Stimulated activated CD8-positive, alpha-beta memory T cell treated with anti-CD3 and anti-CD28 coated beads, Interleukin-4, amount 100 ng/mL, for 24 hours (primary cell): ENCODE measurements at regions not wholly inside any gene's neighbourhood (a gene's known extent, or its start where the extent isn't known, plus 50 kb on each side); places are given as distances from the start of the nearest gene placed in this dataset.
"Not testable (repeated sequence)": the region's sequence is repeated elsewhere in the genome, so short reads cannot be mapped to it uniquely, and the experiment has no call there.

ENCODE experiments used
- DNase-seq: peaks from one replicate; pipeline ENCODE4 v3.0.0-alpha.2; 2020; ENCODE audit warnings: low read depth

DNA sequence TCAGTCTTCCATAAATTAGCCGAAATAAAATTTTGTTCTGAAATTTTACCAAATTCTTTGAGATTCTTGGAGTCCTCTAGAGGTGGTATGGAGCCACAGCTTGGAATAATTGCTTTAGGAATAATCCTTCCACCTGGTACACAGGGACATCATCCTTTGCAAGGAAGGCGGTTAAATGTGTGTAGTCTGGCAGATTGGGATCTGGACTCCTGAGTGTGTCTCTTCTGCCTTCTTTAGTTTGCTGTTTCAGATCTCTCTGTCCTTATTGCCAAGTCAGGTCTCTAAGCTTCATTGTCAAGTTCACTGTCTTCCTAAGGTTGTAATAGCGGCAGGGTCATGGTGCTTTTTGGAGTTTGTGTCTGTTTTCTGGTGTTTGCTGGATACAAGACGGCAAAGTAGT, 393.9 kb upstream of the RGS6 start:
- DNase-seq: no peak

- no peak for DNase-seq
Observed at GRCh38 chr14:71538938-71539649, 393.1 kb upstream of the RGS6 start.

GRCh38 chr14:71539650-71540285, 392.5 kb upstream of the RGS6 start:
- no peak for DNase-seq

DNA sequence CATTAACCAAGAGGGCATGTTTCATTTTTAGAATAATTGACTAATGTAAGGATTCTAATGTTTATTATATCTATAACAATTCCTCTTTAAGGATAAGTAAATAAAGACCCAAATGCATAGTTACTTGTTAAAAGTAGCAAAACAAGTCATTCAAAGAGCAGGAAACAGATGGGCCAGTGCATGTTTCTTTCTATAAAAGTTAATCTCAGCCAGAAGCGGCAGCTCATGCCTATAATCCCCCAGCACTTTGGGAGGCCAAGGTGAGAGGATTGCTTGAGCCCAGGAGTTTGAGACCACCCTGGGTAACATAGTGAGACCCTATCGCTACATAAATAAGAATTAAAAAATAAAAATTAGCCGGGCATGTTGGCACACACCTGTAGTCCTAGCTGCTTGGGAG, 391.0 kb upstream of the RGS6 start:
- DNase-seq: no peak

DNA sequence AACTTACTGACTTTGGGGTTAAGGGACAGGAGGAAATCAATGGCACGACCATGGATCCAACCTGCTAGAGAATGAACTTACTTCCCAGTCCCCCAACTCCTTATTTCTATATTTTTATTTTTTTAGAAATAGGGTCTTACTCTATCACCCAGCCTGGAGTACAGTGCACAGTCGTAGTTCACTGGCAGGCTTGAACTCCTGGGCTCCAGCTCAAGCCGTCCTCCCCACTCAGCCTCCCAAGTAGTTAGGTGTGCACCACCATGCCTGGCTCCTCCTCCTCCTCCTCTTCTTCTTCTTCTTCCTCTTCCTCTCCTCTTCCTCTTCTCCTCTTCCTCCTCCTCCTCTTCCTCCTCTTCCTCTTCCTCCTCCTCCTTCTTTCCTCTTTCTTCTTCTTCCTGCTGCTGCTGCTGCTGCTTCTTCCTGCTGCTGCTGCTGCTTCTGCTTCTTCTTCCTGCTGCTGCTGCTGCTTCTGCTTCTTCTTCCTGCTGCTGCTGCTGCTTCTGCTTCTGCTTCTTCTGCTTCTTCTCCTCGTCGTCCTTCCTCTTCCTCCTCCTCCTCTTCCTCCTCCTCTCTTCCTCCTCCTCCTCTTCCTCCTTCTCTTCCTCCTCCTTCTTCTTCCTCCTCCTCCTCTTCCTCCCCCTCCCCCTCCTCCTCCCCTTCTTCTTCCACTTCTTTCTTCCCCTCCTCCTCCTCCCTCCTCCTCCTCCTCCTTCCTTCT, 390.1 kb upstream of the RGS6 start:
- no peak for DNase-seq

- no peak for DNase-seq
Observed at GRCh38 chr14:71549421-71550050, 382.7 kb upstream of the RGS6 start.

GRCh38 chr14:71550367-71550766, 381.9 kb upstream of the RGS6 start:
- DNase-seq: no peak

DNA sequence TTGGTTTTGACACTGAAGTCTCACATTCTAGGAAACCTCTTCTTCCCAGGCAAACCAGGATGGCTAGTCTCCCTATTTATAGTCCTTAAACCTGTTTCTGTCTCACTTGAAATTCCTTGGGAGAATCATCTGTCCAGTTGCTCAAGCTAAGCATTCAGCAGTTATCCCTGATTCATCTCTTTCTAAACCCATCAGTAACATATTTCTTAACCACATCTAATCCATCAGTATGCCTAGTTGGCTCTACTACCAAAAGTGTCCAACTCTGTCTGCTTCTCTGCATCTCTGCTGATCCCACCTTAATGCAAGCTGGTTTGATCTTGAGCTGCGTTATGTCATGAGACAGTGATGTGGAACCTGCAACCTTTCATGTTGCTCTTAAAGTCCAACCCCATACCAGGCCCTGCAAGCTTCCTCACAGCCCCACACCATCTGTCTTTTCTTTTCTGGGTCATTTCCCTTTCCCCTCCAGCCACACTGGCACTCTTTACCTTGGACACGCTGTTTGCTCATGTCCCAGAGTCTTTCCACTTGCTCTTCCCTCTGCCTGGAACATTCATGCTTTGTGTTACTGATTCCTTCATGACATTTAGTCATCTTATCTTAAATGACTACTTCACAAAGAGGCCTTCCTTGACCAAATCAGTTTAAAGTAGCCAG, 380.8 kb upstream of the RGS6 start:
- DNase-seq: no peak

DNA sequence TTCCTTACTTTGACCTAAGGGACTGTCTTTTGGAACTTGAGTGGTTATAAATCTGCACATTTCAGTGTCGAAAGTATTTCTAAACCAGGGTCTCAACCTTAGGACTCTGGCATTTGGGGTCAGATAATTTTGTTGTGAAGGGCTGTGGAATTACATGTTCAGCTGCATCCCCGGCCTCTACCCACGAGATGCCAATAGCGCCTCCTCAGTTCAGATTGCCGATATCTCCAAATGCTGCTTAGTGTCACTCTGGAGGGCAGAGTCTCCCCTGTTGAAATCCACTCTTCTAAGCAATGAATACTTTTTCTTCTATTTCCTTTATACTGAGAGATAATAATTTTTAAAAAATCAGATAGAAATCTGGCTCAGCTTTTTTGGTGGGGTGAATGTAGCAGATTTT, 379.4 kb upstream of the RGS6 start:
- no peak for DNase-seq

GRCh38 chr14:71553779-71554178, 378.4 kb upstream of the RGS6 start:
- DNase-seq: no peak

- DNase-seq: no peak
Observed at GRCh38 chr14:71554323-71554722, 377.9 kb upstream of the RGS6 start.

DNA sequence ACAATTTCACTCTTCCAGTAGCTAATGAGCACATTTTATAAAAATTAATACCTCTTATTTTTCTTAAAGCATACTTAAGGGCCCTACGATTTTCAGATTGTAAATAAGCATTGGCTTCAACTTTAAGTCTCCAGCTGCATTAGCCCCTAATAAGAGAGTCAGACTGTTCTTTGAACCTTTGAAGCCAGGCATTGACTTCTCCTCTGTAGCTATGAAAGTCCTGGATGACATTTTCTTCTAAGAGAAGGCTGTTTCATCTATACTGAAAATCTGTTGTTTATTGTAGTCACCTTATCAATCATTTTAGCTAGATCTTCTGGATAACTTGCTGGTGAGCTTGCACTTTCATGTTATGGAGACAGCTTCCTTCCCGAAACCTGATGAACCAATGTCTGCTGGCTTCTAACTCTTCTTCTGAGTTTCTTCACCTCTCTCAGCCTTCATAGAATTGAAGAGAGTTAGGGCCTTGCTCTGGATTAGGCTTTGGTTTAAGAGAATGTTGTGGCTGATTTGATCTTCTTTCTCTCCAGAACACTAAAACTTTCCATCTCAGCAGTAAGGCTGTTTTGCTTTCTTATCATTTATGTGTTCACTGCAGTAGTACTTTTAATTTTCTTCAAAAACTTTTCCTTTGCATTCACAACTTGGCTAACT, 377.1 kb upstream of the RGS6 start:
- DNase-seq: no peak

DNA sequence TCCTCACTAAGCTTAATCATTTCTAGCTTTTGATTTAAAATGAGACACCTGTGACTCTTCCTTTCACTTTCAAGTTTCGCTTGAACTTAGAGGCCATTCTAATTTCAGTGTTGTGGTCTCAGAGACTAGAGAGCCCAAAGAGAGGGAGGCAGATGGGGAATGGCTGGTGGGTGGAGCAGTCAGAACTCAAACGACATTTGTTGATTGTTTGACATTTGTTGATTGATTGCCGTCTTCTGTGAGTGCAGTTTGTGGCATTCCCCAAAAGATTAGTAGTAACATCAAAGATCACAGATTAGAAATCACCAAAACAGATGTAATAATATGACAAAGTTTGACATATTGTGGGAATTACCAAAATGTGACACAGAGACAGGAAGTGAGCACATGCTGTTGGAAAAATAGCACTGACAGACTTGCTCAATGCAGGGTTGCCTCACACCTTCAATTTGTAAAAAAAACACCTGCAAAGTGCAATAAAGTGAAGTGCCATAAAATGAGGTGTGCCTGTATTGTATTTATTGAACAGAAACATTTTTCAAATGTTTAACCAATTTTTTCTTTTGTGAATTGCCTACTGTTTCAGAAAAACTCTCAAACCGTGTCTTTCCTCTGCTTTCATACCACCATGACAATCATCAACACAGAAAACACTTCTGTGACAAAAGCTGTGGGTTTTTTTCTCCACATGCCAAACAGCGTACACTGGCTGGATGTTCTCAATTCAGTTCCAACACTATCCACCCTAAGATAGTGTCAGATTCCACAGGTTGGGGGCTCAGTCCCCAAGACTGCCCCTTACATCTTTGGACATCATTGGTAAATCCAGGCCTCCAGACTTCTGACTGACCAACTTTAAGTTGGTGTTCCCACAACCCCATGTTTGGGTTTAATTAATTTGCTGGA, 376.3 kb upstream of the RGS6 start:
- peak; percentile 38 for DNase-seq

GRCh38 chr14:71556730-71557129, 375.5 kb upstream of the RGS6 start:
- DNase-seq: no peak

GRCh38 chr14:71557351-71557750, 374.9 kb upstream of the RGS6 start:
- no peak for DNase-seq

GRCh38 chr14:71558943-71559342, 373.3 kb upstream of the RGS6 start:
- not testable (repeated sequence) for DNase-seq

GRCh38 chr14:71560751-71561150, 371.5 kb upstream of the RGS6 start:
- no peak for DNase-seq

DNA sequence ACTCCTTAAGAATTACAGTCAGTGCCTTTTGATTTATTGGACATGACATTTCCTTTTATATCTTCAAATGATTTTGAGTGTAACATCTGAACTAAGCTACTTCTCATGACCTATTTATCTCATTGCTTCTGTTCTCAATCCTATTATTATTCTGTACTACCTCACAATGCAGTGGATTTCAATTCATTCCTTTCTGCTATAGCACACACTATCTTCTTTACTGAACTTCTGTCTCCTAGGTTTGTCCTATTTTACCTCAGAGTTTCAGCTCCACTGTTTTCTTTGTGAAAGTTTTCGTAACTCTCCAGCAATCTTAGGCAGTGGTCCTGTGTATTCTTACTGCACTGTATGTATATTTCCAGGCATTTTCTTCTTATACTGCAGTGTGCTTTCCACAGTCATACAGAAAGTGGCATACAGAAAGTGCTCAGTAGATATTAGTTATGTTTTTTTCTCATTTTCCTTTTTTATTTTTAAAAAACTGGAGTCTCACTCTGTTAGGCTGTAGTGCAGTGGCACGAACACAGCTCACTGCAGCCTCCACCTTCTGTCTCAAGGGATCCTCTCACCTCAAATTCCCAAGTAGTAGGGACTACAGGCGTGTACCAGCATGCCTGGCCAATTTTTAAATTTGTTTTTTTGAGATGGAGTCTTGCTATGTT, 368.6 kb upstream of the RGS6 start:
- no peak for DNase-seq

- no peak for DNase-seq
Observed at GRCh38 chr14:71566276-71566675, 366.0 kb upstream of the RGS6 start.

DNA sequence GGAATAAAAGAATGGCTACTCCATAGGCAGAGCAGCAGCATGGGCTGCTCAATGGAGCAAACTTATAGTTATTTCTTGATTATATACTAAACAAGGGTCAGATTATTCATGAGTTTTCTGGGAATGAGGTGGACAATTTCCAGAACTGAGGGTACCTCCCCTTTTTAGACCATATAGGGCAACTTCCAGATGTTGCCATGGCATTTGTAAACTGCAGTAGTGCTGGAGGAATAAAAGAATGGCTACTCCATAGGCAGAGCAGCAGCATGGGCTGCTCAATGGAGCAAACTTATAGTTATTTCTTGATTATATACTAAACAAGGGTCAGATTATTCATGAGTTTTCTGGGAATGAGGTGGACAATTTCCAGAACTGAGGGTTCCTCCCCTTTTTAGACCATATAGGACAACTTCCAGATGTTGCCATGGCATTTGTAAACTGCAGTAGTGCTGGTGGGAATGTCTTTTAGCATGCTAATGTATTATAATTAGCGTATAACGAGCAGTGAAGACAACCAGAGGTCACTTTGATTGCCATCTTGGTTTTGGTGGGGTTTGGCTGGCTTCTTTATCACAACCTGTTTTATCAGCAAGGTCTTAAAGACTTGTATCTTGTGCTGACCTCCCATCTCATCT, 364.6 kb upstream of the RGS6 start:
- DNase-seq: not testable (repeated sequence)
